ENCODE measurements at regions not wholly inside any gene's neighbourhood (a gene's known extent, or its start where the extent isn't known, plus 50 kb on each side); places are given as distances from the start of the nearest gene placed in this dataset.

- Mint-ChIP-seq H3K36me3 (no peaks in the 10 kb centered on the region), H3K4me3 (no peak overlapping the region), H3K9me3 (no peaks in the 10 kb centered on the region), H3K27me3 (ENCODE audit: insufficient read depth, low read depth) (peaks cover 3% of the 10 kb centered on the region), H3K27ac (no peak overlapping the region), H3K4me1 (peaks cover 10% of the 10 kb centered on the region)
- TF ChIP-seq EZH2phosphoT487 (IDR thresholded peaks at IDR 0.05) = no peak
- Histone ChIP-seq H3K27ac (no peak overlapping the region), H3K9ac (no peak overlapping the region), H2AFZ (replicated peaks) (no peak overlapping the region), H3F3A (ENCODE audit: low read depth) (no peaks in the 10 kb centered on the region), H3K4me2 (no peak overlapping the region), H3K79me2 (ENCODE audit: low read depth) (no peaks in the 10 kb centered on the region), H3K4me1 (peaks cover 7% of the 10 kb centered on the region), H3K4me3 (no peak overlapping the region), H3K36me3 (no peaks in the 10 kb centered on the region), H3K9me3 (ENCODE audit: low read depth) (no peaks in the 10 kb centered on the region), H4K20me1 (ENCODE audit: low read depth) (no peaks in the 10 kb centered on the region), H3K27me3 (no peaks in the 10 kb centered on the region)
- DNase-seq (ENCODE audit: low spot score) = no peak
Observed at GRCh38 chr2:22513563-22513962, 871.4 kb upstream of the KLHL29 start.

GRCh38 chr2:22517141-22517540, 867.8 kb upstream of the KLHL29 start:
- no peaks in the 10 kb centered on the region for H4K20me1 ChIP-seq (ENCODE audit: low read depth)
- Mint-ChIP-seq H3K4me1 (peaks cover 7% of the 10 kb centered on the region), H3K27me3 (ENCODE audit: insufficient read depth, low read depth) (peaks cover 3% of the 10 kb centered on the region), H3K27ac (no peak overlapping the region), H3K36me3 (no peaks in the 10 kb centered on the region), H3K9me3 (no peaks in the 10 kb centered on the region), H3K4me3 (no peak overlapping the region)
- TF ChIP-seq EZH2 (IDR thresholded peaks at IDR 0.05) = no peak
- TF ChIP-seq EZH2phosphoT487 (IDR thresholded peaks at IDR 0.05) = no peak
- TF ChIP-seq CTCF (IDR thresholded peaks at IDR 0.05) = no peak
- no peak overlapping the region for H3K4me3 ChIP-seq
- H3K9me3 ChIP-seq (ENCODE audit: low read depth) = no peaks in the 10 kb centered on the region
- no peak overlapping the region for H3K27ac ChIP-seq
- no peaks in the 10 kb centered on the region for H3K27me3 ChIP-seq
- H3K4me1 ChIP-seq = peaks cover 17% of the 10 kb centered on the region
- no peaks in the 10 kb centered on the region for H3K79me2 ChIP-seq (ENCODE audit: low read depth)
- H3K9ac ChIP-seq = no peak overlapping the region
- H3K4me2 ChIP-seq = no peak overlapping the region
- DNase-seq (ENCODE audit: low spot score) = no peak
- no peaks in the 10 kb centered on the region for H3F3A ChIP-seq (ENCODE audit: low read depth)
- H3K36me3 ChIP-seq = no peaks in the 10 kb centered on the region
- no peak overlapping the region for H2AFZ ChIP-seq (replicated peaks)

GRCh38 chr2:22518641-22519040, 866.3 kb upstream of the KLHL29 start:
- Histone ChIP-seq H3K9me3 (ENCODE audit: low read depth) (no peaks in the 10 kb centered on the region), H3K4me2 (no peak overlapping the region), H2AFZ (replicated peaks) (no peak overlapping the region), H3F3A (ENCODE audit: low read depth) (no peaks in the 10 kb centered on the region), H3K36me3 (no peaks in the 10 kb centered on the region), H3K27ac (no peak overlapping the region), H3K9ac (no peak overlapping the region), H3K79me2 (ENCODE audit: low read depth) (no peaks in the 10 kb centered on the region), H4K20me1 (ENCODE audit: low read depth) (no peaks in the 10 kb centered on the region), H3K4me1 (peaks cover 17% of the 10 kb centered on the region), H3K27me3 (no peaks in the 10 kb centered on the region), H3K4me3 (no peak overlapping the region)
- no peaks in the 10 kb centered on the region for H3K9me3 Mint-ChIP-seq
- no peak overlapping the region for H3K27ac Mint-ChIP-seq
- H3K4me1 Mint-ChIP-seq = peaks cover 7% of the 10 kb centered on the region
- no peak for DNase-seq (ENCODE audit: low spot score)
- no peak overlapping the region for H3K4me3 Mint-ChIP-seq
- H3K36me3 Mint-ChIP-seq = no peaks in the 10 kb centered on the region
- TF ChIP-seq EZH2phosphoT487 (IDR thresholded peaks at IDR 0.05) (no peak), EZH2 (IDR thresholded peaks at IDR 0.05) (no peak), CTCF (IDR thresholded peaks at IDR 0.05) (no peak)
- H3K27me3 Mint-ChIP-seq (ENCODE audit: insufficient read depth, low read depth) = peaks cover 3% of the 10 kb centered on the region

GRCh38 chr2:22520369-22521288, 864.4 kb upstream of the KLHL29 start:
- no peaks in the 10 kb centered on the region for H3K9me3 ChIP-seq (ENCODE audit: low read depth)
- H3K9me3 Mint-ChIP-seq = peaks cover 2% of the 10 kb centered on the region
- no peaks in the 10 kb centered on the region for H4K20me1 ChIP-seq (ENCODE audit: low read depth)
- H3K27me3 ChIP-seq = no peaks in the 10 kb centered on the region
- no peak overlapping the region for H3K4me3 Mint-ChIP-seq
- no peak overlapping the region for H3K27ac Mint-ChIP-seq
- peaks cover 3% of the 10 kb centered on the region for H3K27me3 Mint-ChIP-seq (ENCODE audit: insufficient read depth, low read depth)
- H3K4me2 ChIP-seq = no peak overlapping the region
- H3F3A ChIP-seq (ENCODE audit: low read depth) = no peaks in the 10 kb centered on the region
- no peak overlapping the region for H3K4me3 ChIP-seq
- H3K9ac ChIP-seq = no peak overlapping the region
- H3K36me3 ChIP-seq = no peaks in the 10 kb centered on the region
- H3K4me1 Mint-ChIP-seq = peaks cover 7% of the 10 kb centered on the region
- H3K36me3 Mint-ChIP-seq = peaks cover 1% of the 10 kb centered on the region
- no peak for TF ChIP-seq EZH2 (IDR thresholded peaks at IDR 0.05)
- DNase-seq (ENCODE audit: low spot score) = no peak
- no peaks in the 10 kb centered on the region for H3K79me2 ChIP-seq (ENCODE audit: low read depth)
- H3K27ac ChIP-seq = no peak overlapping the region
- peaks cover 17% of the 10 kb centered on the region for H3K4me1 ChIP-seq
- no peak overlapping the region for H2AFZ ChIP-seq (replicated peaks)
